Dedifferentiated amniotic fluid mesenchymal stem cell (primary cell): ENCODE measurements at regions not wholly inside any gene's neighbourhood (a gene's known extent, or its start where the extent isn't known, plus 50 kb on each side); places are given as distances from the start of the nearest gene placed in this dataset.

Experiments used
- DNase-seq: peaks from one replicate; pipeline ENCODE4 v3.0.0-alpha.2; 2016; ENCODE audit errors: extremely low spot score

GRCh38 chr4:187236209-187236890, 512.7 kb upstream of the FAT1 start:
- DNase-seq = peak; percentile 25

DNA sequence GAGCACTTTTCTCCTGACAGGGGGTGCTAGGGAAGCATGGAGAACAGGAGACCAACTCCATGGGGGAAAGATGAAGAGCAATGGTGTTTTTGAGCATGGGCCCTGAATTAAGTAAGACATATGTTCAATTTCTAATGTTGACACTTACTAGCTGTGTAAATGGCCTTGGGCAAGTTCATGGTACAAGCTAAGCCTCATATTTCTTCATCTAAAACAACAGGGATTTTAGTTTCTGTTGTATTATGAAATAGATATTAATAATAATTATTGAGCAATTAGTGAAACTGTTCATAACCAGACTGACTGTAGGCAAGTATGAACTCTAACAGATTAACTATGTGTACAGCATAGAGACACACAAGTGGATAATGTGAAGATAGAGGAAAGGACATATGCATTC, 515.0 kb upstream of the FAT1 start:
- no peak for DNase-seq

- DNase-seq = no peak
Observed at GRCh38 chr4:187251896-187252295, 528.2 kb upstream of the FAT1 start.

- no peak for DNase-seq
Observed at GRCh38 chr4:187256897-187257296, 533.2 kb upstream of the FAT1 start.

- DNase-seq = no peak
Observed at GRCh38 chr4:187258651-187259401, 535.2 kb upstream of the FAT1 start.

DNA sequence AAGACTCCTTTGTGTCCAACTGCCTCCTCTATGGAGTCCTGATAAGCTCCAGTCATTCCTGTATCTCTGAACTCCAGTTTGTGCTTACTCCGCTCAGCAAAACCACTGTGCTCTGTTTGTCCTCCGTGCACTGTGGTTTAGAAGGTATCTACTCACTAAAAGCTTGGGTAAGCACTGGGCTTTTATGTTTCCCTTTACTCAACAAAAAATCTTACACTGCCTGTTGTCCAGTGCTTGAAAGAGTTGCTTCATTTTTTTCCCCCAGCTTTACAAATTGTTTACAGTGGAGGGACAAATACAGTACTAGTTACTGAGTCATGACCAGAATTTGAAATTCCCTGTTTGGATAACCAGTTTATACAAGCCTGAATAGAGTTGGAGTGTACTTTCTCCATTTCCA, 545.3 kb upstream of the FAT1 start:
- peak; percentile 20 for DNase-seq

DNA sequence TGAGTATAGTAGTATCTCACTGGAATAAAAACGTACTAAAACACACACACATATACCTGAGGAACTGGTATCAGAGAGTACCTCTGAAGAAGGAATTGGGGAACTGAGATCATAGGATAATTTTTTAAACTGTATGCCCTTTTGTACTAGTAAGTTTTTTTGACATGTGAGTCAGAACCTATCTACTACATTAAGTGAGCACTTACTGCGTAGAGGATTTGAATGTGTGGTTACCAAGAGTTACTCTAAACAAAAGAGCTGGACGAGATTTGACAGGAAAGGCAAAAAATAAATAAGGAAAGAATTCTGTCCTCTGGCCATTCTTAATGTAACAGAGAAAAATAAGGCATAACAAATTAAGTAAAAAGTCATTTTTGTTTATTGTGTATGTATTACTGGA, 546.5 kb upstream of the FAT1 start:
- no peak for DNase-seq

DNA sequence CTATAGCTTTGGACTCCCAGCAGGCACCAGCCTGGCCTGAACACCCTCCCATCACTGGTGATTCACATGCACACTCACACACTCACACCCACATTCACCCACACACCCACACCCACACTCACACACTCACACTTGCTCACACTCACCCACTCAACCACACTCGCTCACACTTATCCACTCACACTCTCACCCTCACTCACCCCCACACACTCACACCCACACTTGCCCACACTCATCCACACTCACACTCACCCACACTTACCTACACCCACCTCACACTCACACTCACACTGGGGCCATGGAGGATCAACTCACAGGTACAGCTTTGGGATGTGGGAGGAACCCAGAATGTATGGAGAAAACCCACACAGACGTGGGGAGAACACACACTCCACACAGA, 548.2 kb upstream of the FAT1 start:
- DNase-seq = no peak

DNA sequence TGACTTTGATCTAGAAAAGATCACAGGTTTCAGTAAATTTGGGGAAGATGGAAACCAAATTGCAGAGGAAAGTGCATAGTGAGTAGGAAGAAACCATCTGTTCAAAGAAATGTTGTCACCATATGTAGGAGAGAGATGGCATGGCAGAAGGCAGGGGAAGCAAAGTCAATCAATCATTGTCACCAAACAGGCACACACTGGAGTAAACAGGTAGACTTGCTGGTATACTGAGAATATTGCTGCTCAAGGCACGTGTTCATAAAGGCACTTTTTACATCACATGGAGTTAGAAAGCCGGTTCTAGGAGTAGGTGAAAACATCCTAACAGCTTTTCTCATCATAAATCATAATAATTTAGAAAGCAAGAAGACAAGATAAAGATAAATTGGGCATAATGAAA, 550.5 kb upstream of the FAT1 start:
- no peak for DNase-seq

DNA sequence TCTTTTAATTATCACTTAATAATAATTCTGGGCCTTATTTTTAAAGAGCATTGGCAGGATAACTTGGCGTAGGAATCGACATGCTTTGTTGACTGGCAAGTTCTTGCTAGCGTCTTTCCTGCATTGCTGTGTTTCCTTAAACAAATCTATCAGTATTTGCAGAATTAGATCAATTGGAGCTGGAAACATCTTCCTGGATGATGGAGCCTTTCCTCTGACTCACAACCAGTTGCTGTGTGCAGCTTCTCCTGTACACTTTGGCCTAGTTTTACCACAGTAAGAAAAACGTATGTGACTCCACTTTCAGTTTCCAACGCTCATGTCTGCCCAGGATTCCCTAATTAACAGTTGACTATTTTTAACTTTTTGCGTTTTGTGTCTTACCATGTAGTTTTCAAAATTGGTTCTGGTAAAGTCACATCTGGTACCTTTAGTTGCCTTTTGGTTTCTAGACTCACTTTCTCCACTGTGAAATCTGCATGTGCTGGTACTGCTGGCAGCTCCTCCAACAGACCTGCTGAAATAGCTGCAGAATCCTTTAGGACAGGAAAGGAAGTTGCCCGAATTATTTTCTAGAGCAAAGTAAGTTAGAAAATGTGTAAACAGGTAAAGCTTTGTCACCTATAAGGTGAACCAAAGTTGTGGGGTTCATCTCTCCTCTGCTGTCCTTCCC, 553.2 kb upstream of the FAT1 start:
- no peak for DNase-seq

DNA sequence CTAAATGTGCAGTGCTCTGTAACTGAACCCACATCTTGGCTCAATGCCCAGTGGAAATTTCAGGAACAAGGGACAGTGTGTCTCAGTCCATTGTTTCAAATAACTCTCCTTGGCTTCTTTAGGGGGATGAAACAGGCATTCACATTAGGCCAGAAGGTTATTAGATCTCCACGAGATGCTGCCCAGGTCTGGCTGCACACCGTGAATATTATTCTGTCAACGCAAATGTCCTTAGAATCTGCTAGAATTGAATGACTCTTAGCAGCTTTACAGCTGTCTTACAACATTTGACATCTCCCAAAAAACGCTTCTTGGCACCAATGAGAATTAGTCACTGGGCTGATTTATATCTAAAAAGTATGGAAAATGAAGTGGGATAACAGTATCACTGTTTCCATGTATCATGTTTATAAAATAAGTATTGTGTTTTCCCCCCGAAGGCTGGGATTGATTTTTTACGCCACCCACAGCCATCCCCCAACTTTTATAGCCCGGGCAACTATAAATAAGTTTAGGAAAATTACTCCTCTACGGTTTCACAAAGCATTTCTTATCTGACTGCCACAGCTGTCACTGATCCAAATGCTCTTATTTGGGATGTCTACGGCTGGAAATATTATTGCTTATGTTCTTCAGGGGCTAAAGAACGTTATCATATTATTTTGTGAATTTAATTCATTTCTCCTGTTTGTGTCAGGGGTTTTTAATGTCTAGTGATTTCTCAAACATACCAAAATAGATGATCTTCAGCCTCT, 559.7 kb upstream of the FAT1 start:
- DNase-seq = peak; percentile 32

DNA sequence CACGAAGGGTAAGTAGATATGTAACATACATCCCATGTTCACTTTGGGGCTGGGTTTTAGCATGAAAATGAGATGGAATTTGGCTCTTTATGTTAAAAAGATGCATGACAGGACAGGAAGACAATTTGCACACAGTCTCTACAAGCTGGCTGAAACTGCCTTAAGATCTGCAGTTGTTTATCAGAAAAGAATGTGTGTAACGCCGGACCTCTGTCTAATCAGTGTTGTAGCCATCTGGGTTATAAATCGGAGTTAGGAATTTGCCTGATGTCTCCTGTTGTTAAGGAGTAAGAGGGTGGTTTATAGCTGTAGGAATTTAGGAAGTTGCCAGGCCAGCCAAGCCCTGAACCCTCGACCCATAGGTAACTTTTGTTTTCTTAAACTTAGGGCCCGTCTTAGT, 562.9 kb upstream of the FAT1 start:
- DNase-seq = peak; percentile 20

- DNase-seq = no peak
Observed at GRCh38 chr4:187289371-187289770, 565.7 kb upstream of the FAT1 start.

- DNase-seq = no peak
Observed at GRCh38 chr4:187294861-187295260, 571.2 kb upstream of the FAT1 start.

DNA sequence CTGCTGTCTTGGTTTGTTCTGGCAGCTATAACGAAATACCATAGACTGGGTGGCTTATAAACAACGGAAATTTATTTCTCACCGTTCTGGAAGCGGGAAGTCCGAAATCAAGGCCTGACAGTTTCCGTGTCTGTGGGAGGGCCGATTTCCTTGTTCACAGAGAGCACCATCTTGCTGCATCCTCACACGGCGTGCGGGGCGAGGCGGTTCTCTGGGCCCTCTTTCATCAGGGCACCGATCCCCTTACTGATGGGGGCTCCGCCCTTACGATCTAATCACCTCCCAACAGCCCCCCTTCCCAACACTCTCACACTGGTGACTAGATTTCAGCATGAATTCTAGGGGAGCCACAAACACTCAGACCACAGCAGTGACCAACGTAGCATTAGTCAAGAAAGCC, 578.3 kb upstream of the FAT1 start:
- DNase-seq = no peak

GRCh38 chr4:187302457-187303150, 578.9 kb upstream of the FAT1 start:
- DNase-seq = no peak

- DNase-seq = no peak
Observed at GRCh38 chr4:187304133-187304532, 580.5 kb upstream of the FAT1 start.

GRCh38 chr4:187307131-187307530, 583.5 kb upstream of the FAT1 start:
- no peak for DNase-seq

DNA sequence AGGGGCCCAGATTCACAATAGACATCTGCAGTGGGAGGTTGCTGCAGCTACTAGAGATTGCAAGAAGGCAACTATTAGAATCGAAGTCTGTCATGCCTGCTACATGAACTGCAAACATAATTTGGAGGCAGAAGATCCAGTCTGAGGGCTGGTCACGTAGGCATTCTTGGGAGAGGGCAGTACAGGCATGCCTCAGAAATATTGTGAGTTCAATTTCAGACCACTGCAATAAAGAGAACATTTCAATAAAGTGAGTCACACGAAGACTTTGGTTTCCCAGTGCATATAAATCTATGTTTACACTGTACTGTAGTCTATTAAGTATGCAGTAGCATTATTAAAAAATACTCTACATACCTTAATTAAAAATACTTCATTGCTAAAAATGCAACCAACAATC, 585.8 kb upstream of the FAT1 start:
- no peak for DNase-seq

- DNase-seq = no peak
Observed at GRCh38 chr4:187312299-187312698, 588.6 kb upstream of the FAT1 start.

DNA sequence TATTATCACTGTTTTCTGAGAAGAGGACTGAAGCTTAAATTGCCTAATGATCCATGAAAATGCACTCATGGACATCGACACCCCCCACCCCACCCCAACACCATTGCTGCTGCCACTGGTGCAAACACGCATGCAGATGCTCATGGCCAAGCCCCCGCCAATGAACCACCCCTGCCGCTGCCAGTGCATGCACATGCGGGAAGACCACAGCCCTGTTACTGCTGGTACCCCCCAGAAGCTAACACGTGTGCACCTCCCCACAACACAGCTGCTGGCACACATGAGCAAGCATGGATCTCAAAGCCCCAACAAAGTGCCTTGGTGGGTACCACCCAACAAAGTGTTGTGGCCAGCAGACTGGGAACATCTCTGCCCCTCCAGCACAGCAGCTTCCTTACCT, 594.1 kb upstream of the FAT1 start:
- DNase-seq = no peak

GRCh38 chr4:187321711-187322110, 598.1 kb upstream of the FAT1 start:
- peak; percentile 18 for DNase-seq
